ENCODE measurements at regions not wholly inside any gene's neighbourhood (a gene's known extent, or its start where the extent isn't known, plus 50 kb on each side); places are given as distances from the start of the nearest gene placed in this dataset.

GRCh38 chr11:122267602-122268001 lies 151.6 kb upstream of the BLID start:
- no peaks in the 10 kb centered on the region for H3K9me3 Mint-ChIP-seq
- H3K27ac Mint-ChIP-seq = no peak overlapping the region
- H3K4me3 Mint-ChIP-seq = no peak overlapping the region
- H3K27me3 Mint-ChIP-seq = peaks cover 4% of the 10 kb centered on the region
- no peaks in the 10 kb centered on the region for H3K36me3 Mint-ChIP-seq
- H3K4me1 Mint-ChIP-seq = no peaks in the 10 kb centered on the region

DNA sequence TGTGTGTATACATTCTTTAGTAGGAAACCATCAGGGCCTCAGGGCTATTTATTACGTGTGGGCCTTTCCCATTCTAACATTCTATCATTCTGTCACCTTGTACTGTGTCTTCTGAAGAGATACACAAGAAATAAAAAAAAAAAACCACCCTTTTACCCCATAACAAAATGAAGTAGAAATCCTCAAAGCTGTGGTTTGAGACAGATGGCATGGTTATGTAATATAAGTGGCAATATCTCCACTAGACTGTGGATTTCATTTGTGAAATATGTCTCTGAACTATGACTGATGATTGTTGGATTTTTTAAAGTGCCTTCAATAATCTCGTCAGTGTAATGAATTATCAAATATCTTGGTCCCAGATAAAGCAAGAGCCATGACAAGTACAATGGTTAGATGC lies 150.0 kb upstream of the BLID start:
- no peaks in the 10 kb centered on the region for H3K9me3 Mint-ChIP-seq
- H3K27ac Mint-ChIP-seq = no peak overlapping the region
- no peaks in the 10 kb centered on the region for H3K36me3 Mint-ChIP-seq
- no peak overlapping the region for H3K4me3 Mint-ChIP-seq
- H3K4me1 Mint-ChIP-seq = no peaks in the 10 kb centered on the region
- H3K27me3 Mint-ChIP-seq = peaks cover 2% of the 10 kb centered on the region

DNA sequence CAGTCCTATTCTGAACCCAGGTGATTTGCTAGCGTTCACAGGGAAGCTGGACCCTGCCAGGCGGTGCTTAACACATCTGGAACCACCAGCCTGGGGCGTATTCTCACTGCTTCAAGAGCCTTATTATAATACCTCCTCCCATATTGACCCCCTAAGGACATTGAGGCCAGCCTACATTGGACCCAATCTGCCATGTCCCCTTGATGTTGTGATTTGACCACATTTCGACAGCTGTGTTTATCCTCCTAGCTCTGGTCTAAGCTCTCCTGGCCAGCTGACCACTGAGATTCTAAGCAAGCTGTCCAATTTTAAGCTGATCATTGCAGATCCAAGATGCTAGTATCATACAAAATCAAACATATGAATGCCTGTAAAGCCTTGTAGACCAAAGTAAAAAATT lies 148.1 kb upstream of the BLID start:
- no peak overlapping the region for H3K27ac Mint-ChIP-seq
- no peaks in the 10 kb centered on the region for H3K27me3 Mint-ChIP-seq
- H3K36me3 Mint-ChIP-seq = no peaks in the 10 kb centered on the region
- H3K9me3 Mint-ChIP-seq = peaks cover 0 to 2% (median 0%) of the 10 kb centered on the region in 3 donors
- no peak overlapping the region for H3K4me3 Mint-ChIP-seq
- H3K4me1 Mint-ChIP-seq = no peaks in the 10 kb centered on the region

GRCh38 chr11:122261546-122261945 lies 145.5 kb upstream of the BLID start:
- H3K27me3 Mint-ChIP-seq = peaks cover 1% of the 10 kb centered on the region
- H3K4me3 Mint-ChIP-seq = no peak overlapping the region
- H3K4me1 Mint-ChIP-seq = no peaks in the 10 kb centered on the region
- no peaks in the 10 kb centered on the region for H3K36me3 Mint-ChIP-seq
- H3K9me3 Mint-ChIP-seq = peaks cover 0 to 2% (median 0%) of the 10 kb centered on the region in 3 donors
- no peak overlapping the region for H3K27ac Mint-ChIP-seq

DNA sequence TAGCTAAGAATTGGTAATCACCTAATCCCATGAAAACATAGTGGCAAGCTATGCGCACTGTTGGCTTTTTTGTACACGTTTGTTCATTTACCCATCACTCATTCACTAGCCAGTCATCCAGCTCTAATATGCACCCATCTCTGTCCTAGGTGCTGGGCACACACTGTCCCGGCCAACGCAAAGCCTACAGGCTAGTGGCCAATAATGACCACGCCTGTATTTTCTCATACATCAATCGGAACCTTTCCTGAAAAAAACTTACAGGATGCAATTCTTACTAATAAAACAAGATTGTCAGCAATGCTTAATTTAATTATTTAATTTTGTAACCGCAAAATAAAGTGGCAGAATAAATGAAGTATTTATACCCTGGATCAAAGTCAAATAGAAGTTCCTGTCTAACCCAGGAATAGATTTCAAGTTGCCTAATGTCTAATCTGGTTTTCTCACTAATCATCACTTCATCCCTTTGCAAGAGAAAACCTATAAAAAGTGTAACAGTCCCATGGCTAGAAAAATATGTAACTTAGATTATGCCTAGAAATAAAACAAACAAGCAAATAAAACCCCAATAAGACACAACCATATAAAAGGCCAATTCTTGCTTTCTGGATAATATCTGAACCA lies 143.3 kb upstream of the BLID start:
- peaks cover 3% of the 10 kb centered on the region for H3K27me3 Mint-ChIP-seq
- no peaks in the 10 kb centered on the region for H3K36me3 Mint-ChIP-seq
- no peak overlapping the region for H3K27ac Mint-ChIP-seq
- no peak overlapping the region for H3K4me3 Mint-ChIP-seq
- H3K9me3 Mint-ChIP-seq = peaks cover 0 to 2% (median 1%) of the 10 kb centered on the region in 3 donors
- H3K4me1 Mint-ChIP-seq = no peaks in the 10 kb centered on the region

- Mint-ChIP-seq H3K36me3 (no peaks in the 10 kb centered on the region), H3K4me3 (no peak overlapping the region), H3K27me3 (peaks cover 3% of the 10 kb centered on the region), H3K9me3 (peaks cover 0 to 2% (median 1%) of the 10 kb centered on the region in 3 donors), H3K4me1 (no peaks in the 10 kb centered on the region), H3K27ac (no peak overlapping the region)
These were observed 142.6 kb upstream of the BLID start for GRCh38 chr11:122258446-122259194.

DNA sequence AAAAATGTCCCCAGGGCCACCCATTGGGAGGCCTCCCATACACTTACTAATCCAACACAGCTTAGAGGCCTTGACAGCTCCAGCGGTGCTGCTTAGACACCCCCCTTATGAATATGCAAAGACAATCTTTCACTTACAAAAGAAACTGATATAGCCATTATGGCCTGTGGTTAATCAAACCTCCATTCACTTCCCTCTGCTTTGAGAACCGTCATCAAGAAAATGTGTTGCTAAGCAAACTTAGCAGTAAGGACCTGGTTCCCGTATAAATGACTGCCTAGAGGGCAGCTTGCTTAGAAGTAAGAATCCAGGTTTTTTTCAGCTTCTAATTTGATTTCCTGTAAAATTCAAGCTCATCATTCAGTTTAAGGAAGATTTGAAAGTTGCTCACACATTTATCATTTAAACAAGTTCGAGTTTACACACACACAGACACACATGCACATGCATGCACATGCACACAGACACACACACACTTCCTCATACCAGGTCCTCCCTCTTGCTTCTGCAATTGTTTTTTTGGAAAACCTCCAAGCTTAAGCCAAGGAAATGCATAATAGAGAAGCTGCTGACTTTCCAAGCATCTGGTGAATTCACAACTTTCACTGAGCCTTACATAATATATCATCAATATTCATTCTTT lies 137.7 kb upstream of the BLID start:
- no peaks in the 10 kb centered on the region for H3K36me3 Mint-ChIP-seq
- peaks cover 3% of the 10 kb centered on the region for H3K27me3 Mint-ChIP-seq
- H3K4me1 Mint-ChIP-seq = no peaks in the 10 kb centered on the region
- no peak overlapping the region for H3K27ac Mint-ChIP-seq
- H3K9me3 Mint-ChIP-seq = peaks cover 0 to 1% (median 0%) of the 10 kb centered on the region in 3 donors
- H3K4me3 Mint-ChIP-seq = no peak overlapping the region

- Mint-ChIP-seq H3K27ac (no peak overlapping the region), H3K27me3 (peaks cover 4% of the 10 kb centered on the region), H3K36me3 (no peaks in the 10 kb centered on the region), H3K4me3 (no peak overlapping the region), H3K9me3 (no peaks in the 10 kb centered on the region), H3K4me1 (no peaks in the 10 kb centered on the region)
These were observed 132.9 kb upstream of the BLID start for GRCh38 chr11:122248939-122249338.

DNA sequence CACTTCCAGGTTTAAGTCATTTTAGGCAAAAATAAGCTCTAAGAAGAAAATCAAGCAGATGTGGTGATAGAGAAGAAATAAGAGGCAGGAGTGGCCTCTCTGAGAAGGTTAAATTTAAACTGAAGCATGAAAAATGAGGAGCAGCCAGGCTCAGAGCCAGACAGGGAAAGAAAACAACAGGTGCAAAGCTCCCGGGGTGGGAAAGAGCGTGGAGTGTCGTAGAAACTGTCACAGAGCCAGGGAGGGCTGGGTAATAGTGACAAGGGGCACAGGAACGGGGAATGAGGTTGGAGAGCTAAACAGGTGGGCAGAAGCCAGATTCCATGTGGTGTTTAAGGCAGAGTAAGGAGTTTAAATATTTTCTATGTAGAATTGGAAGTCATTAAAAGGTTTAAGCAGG lies 132.1 kb upstream of the BLID start:
- Mint-ChIP-seq H3K9me3 (peaks cover 0 to 1% (median 0%) of the 10 kb centered on the region in 3 donors), H3K4me3 (no peak overlapping the region), H3K27ac (no peak overlapping the region), H3K36me3 (no peaks in the 10 kb centered on the region), H3K4me1 (no peaks in the 10 kb centered on the region), H3K27me3 (peaks cover 4% of the 10 kb centered on the region)

DNA sequence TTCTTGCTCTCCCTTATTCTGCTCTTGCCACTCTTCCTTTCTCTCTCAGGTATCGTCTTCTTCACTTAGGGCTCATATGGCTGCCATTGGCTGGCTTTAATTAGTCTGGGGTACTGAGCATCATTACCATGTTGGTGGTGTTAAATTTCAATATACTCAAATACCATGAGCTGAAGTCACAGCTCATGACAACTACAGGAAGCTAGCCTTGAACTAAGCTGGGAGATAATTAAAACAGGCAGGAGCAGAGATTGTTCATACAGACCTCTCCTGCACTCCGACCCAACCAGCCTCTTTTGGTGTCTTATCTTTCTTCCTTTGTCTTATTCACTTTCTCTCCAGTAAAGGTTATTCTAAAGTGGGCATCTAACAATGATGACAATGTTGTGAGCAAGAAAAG lies 130.9 kb upstream of the BLID start:
- no peaks in the 10 kb centered on the region for H3K4me1 Mint-ChIP-seq
- H3K36me3 Mint-ChIP-seq = no peaks in the 10 kb centered on the region
- no peak overlapping the region for H3K4me3 Mint-ChIP-seq
- H3K27me3 Mint-ChIP-seq = peaks cover 4% of the 10 kb centered on the region
- peaks cover 0 to 1% (median 0%) of the 10 kb centered on the region in 3 donors for H3K9me3 Mint-ChIP-seq
- no peak overlapping the region for H3K27ac Mint-ChIP-seq

DNA sequence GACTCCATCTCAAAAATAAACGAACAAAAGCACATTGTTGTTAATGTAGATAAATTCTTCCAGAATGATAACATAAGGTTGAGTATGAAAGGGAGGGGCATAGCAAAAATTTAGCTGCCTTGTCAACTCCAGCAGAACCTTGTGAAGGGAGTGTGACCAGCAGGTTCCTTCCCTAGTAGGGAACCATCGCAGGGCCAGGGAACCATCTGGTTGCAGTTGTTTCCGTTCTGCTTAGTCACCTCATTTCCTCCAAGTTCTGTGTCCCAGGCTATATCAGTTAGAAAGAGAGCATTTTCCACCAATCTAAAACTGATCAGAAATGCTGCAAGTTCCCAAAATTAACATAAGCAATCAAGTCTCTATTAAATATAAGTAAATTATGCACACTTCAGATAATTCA lies 126.7 kb upstream of the BLID start:
- Mint-ChIP-seq H3K4me1 (no peaks in the 10 kb centered on the region), H3K27ac (no peak overlapping the region), H3K4me3 (no peak overlapping the region), H3K36me3 (no peaks in the 10 kb centered on the region), H3K27me3 (peaks cover 4% of the 10 kb centered on the region), H3K9me3 (peaks cover 0 to 3% (median 0%) of the 10 kb centered on the region in 3 donors)

GRCh38 chr11:122241566-122241965 lies 125.6 kb upstream of the BLID start:
- H3K4me1 Mint-ChIP-seq = no peaks in the 10 kb centered on the region
- H3K27ac Mint-ChIP-seq = no peak overlapping the region
- H3K36me3 Mint-ChIP-seq = no peaks in the 10 kb centered on the region
- no peak overlapping the region for H3K4me3 Mint-ChIP-seq
- H3K27me3 Mint-ChIP-seq = peaks cover 4% of the 10 kb centered on the region
- H3K9me3 Mint-ChIP-seq = peaks cover 0 to 3% (median 0%) of the 10 kb centered on the region in 3 donors

DNA sequence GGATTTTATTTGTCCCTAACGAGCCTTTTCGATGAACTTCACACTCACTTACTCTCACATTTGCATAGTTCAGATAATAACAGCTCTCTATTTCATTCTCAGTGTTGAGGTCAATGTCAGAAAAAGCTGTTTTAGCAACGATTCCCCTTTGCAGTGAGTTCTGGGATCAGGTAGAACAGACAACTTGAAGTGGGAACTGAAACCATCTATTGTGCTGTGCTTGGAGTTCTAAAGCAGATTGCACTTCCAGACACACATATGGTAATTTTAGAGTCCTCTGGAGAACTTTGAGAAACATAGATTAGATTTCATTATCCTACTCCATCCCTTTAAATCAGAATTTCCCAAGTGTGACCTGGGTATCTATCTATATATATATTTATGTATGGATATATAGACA lies 124.6 kb upstream of the BLID start:
- Mint-ChIP-seq H3K27me3 (peaks cover under 1% of the 10 kb centered on the region), H3K4me1 (no peaks in the 10 kb centered on the region), H3K36me3 (no peaks in the 10 kb centered on the region), H3K27ac (no peak overlapping the region), H3K9me3 (peaks cover 0 to 3% (median 0%) of the 10 kb centered on the region in 3 donors), H3K4me3 (no peak overlapping the region)

DNA sequence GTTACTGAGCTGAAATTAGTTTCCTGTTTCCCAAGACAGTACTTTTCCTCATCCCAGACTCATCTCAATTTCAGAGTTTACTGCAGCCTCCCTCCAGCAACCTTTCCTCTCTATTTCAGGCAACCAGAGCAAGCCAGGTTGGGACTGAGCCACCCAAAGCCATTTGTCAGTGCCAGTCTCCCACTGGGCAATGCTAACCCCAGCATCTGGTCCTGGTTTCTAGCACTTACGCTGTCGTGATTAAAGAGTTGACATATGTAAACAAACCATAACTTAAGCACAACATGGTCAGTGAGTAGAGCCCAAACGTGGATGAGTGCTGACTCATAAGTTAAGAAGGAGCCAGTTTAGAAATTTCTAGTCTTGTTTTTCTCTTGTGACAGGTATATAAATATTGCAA lies 119.6 kb upstream of the BLID start:
- Mint-ChIP-seq H3K4me1 (no peaks in the 10 kb centered on the region), H3K4me3 (no peak overlapping the region), H3K27me3 (no peaks in the 10 kb centered on the region), H3K27ac (no peak overlapping the region), H3K36me3 (no peaks in the 10 kb centered on the region), H3K9me3 (peaks cover 0 to 2% (median 0%) of the 10 kb centered on the region in 3 donors)

GRCh38 chr11:122234780-122235179 lies 118.8 kb upstream of the BLID start:
- Mint-ChIP-seq H3K4me1 (no peaks in the 10 kb centered on the region), H3K36me3 (no peaks in the 10 kb centered on the region), H3K27ac (no peak overlapping the region), H3K9me3 (peaks cover 0 to 2% (median 0%) of the 10 kb centered on the region in 3 donors), H3K27me3 (no peaks in the 10 kb centered on the region), H3K4me3 (no peak overlapping the region)
